ENCODE measurements at regions not wholly inside any gene's neighbourhood (a gene's known extent, or its start where the extent isn't known, plus 50 kb on each side); places are given as distances from the start of the nearest gene placed in this dataset.

DNA sequence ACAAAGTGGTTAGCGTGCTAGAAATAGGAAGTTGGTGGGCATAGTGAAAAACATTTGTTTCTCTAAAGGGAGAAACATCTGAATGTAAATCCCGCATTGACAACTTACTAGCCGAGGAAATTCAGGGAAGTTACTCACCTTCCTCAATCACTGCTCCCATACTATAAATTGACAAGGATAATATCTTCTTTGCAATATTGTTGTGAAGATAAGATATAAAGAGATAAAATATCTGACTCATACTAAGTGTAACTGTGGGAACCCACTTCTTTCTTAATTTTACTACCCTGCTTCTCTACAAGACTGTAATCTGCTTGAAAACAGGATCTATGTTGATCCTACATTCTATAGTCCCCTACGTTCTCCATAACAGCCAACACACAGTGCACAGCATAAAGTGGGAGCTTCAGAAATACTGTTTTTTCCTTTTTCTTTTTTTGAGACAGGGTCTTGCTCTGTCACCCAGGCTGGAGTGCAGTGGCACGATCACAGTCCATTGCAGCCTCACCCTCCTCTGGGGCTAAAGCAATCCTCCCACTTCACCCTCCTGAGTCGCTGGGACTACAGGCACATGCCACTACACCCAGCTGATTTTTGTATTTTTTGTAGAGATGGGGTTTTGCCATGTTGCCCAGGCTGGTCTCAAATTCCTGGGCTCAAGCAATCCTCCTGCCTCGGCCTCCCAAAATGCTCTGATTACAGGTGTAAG lies 57.4 kb upstream of the C1orf21 start:
- DNase-seq = no peak

DNA sequence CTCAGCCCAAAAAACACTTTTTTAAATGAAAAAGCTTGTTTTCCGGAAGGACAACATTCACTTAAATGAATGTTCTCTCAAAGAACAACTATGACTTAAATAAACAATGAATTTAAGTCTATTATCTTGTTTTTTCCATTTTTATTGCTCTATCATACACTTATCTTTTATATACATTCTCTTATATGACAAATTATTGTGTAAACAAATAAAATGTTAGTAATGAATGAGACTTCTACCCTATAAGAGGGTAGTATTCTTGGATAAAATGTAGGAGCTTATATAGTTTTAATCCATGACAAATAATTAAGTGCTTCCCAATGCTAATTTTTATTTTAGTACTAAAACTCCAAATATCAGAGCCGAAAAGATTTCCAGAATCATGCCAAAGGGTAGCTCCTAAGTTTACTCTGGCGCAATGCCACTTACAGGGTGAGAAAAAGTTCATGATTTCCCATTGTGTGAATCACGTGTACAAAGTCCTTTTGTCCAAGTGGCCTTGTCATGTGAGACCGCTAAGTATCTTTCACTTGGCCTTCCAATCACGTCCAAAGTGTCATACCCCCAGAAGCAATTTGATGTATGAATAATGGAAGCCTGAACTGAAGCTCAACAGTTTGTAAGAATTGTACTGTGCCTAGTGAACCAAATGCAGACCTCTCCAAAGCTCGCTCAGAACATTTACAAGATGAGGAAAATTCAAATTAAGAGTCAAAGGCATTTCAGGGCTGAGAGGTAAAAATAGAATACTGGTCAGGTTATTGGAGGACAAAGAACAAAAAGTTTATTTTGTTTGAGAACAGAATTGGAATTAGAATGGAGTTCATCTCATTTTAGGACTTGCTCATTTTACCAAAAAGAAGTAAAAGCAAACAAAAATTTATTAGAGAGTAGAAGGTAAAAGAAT lies 56.6 kb upstream of the C1orf21 start:
- DNase-seq = no peak

DNA sequence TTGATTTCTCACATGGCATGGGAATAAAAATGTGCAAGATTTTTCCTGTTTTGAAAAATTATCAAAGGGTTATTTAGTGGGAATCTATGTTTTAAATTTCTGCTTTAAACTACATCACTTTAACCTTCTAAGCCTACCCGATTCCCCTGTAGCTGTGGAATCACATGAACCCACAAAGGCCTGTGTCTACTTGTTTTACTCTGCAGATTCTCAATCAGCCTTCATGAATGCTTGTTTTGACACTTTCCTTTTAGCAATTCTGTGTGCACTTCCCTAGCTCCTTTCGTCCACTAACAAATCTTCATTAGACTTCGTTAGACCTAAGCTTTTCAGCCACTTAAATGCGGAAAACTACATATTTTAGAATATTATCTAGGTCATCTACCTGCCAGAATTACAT lies 56.0 kb upstream of the C1orf21 start:
- DNase-seq = no peak

Data from NCI-H510A (cell line).